NB4 (cell line): ENCODE measurements at regions not wholly inside any gene's neighbourhood (a gene's known extent, or its start where the extent isn't known, plus 50 kb on each side); places are given as distances from the start of the nearest gene placed in this dataset.

ENCODE experiments used
- DNase-seq: peaks from one replicate; pipeline ENCODE4 v3.0.0; 2010; ENCODE audit warnings: low read depth
- H3K4me3 ChIP-seq: one replicate; pipeline ENCODE4 v1.5.1; 2011; ENCODE audit warnings: mild to moderate bottlenecking, low read depth, low read length, moderate library complexity
- CTCF ChIP-seq: IDR thresholded peaks from one replicate; pipeline ENCODE4 v1.5.1; 2012; ENCODE audit warnings: low read depth, low read length
- MAX ChIP-seq: IDR thresholded peaks from 2 replicates; pipeline ENCODE4 v1.6.1; 2011; ENCODE audit warnings: low read depth, low read length
- MYC ChIP-seq: IDR thresholded peaks from 2 replicates; pipeline ENCODE4 v1.6.1; 2011; ENCODE audit warnings: low read depth, low read length
- POLR2A ChIP-seq: IDR thresholded peaks from 2 replicates; pipeline ENCODE4 v1.6.1; 2011; ENCODE audit warnings: mild to moderate bottlenecking; ENCODE audit not compliant: insufficient read length; ENCODE audit errors: extremely low read depth

- no peak for DNase-seq
- no peak overlapping the region for H3K4me3 ChIP-seq
- TF ChIP-seq MAX (no peak), CTCF (no peak), POLR2A (no peak), MYC (no peak)
Measured at GRCh38 chr4:173839865-173840264, 309.8 kb upstream of the HAND2 start.

GRCh38 chr4:173837517-173837916 lies 307.5 kb upstream of the HAND2 start:
- DNase-seq = no peak
- H3K4me3 ChIP-seq = no peak overlapping the region
- no peak for TF ChIP-seq POLR2A
- no peak for TF ChIP-seq MAX
- no peak for TF ChIP-seq MYC
- no peak for TF ChIP-seq CTCF

- no peak for DNase-seq
- no peak overlapping the region for H3K4me3 ChIP-seq
Measured at GRCh38 chr4:173835903-173836302, 305.9 kb upstream of the HAND2 start.

GRCh38 chr4:173834151-173834550 lies 304.1 kb upstream of the HAND2 start:
- peak; percentile 12 for DNase-seq
- TF ChIP-seq CTCF = no peak
- H3K4me3 ChIP-seq = no peak overlapping the region

More at GRCh38 chr4:173835903-173836302, 305.9 kb upstream of the HAND2 start:
- TF ChIP-seq POLR2A = no peak
- TF ChIP-seq MAX = no peak
- TF ChIP-seq CTCF = no peak
- TF ChIP-seq MYC = no peak

GRCh38 chr4:173829565-173829964 lies 299.5 kb upstream of the HAND2 start:
- H3K4me3 ChIP-seq = no peak overlapping the region
- no peak for DNase-seq
- TF ChIP-seq MAX (no peak), POLR2A (no peak), CTCF (no peak), MYC (no peak)

GRCh38 chr4:173827707-173828106 lies 297.7 kb upstream of the HAND2 start:
- TF ChIP-seq CTCF (no peak), MYC (no peak), MAX (no peak), POLR2A (no peak)
- peak; percentile 6 for DNase-seq
- no peak overlapping the region for H3K4me3 ChIP-seq
